ENCODE measurements at regions not wholly inside any gene's neighbourhood (a gene's known extent, or its start where the extent isn't known, plus 50 kb on each side); places are given as distances from the start of the nearest gene placed in this dataset.
"Not testable (repeated sequence)": the region's sequence is repeated elsewhere in the genome, so short reads cannot be mapped to it uniquely, and the experiment has no call there.

DNA sequence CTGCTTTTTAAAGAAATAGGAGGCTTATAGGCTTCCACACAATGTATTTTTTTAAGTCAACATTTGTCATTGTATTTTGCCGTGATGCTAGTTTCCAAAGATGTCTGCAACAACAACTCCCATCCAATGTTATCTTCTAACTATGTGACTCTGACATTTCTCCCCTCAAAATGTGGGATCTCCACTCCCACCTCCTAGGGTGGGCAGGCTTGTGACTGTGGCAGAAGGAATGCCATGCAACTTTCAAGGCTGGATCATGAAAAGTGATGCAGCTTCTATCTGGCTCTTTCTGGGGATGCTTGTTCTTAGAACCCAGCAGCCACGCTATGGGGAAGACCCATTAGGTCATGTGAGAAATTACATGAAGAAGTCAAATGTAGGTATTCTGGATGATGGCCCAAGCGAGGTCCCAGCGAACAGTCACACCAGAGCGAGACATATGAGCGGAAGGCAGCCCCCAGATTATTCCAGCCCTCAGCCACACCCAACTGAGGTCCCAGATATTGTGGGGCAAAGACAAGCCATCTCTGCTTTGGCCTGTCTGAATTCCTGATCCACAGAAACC is 124.3 kb downstream of the BDH1 start:
- no peak for DNase-seq

DNA sequence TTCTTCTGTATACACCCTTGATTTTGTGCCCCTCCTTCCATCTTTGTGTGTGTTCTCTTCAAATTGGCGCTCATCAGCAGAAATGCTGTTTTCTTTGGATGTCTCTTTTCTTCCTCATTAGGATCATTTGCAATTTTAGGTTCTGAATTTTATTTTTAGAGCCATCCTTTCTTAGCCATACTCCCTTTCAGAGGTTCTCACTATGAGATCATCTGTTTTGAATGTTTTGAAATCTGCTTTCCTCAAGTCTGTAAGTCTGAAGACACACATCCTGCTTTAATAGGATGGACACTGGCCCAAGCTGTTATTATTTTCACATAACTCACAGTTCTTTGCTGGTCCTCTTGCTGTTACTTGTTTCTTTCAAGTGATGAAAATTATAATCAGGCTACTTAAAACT is 124.8 kb downstream of the BDH1 start:
- no peak for DNase-seq

DNA sequence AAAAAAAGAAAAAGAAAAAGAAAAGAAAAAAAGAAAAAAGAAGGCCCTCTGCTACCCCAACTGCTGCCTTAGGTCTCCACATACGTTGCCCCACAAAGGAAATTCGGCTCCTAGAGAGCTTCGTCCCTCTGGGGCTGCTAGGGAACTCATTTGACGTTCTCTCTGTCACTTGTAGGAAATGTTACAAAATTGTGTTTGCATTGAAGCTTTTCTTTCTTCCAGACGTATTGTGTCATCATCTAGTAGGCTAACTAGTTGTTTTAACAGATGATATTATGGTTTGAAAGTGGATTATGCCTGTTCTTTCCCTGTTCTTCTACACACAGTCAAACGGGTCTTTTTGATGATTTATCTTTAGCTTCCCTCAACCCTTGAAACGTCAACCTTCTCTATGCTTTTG is 125.3 kb downstream of the BDH1 start:
- no peak for DNase-seq

DNA sequence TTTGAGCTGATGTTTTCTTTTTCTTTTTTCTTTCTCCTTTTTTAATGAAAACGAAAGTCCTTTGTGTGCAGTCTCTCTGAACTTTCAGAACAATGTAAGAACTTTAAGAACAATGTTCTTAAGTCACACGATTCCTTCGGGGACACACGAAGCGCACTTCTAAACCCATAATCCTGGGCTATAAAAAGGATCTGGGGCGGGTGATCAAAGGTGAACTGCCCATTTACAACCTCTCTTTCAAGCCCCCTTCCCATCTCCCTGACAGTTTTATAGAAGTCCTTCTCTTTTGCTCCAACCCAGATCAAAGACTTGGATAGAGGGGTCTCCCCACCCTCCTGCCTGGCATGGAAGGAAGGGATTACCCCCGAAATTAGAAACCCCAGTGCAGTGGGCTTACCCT is 126.8 kb downstream of the BDH1 start:
- DNase-seq: no peak

DNA sequence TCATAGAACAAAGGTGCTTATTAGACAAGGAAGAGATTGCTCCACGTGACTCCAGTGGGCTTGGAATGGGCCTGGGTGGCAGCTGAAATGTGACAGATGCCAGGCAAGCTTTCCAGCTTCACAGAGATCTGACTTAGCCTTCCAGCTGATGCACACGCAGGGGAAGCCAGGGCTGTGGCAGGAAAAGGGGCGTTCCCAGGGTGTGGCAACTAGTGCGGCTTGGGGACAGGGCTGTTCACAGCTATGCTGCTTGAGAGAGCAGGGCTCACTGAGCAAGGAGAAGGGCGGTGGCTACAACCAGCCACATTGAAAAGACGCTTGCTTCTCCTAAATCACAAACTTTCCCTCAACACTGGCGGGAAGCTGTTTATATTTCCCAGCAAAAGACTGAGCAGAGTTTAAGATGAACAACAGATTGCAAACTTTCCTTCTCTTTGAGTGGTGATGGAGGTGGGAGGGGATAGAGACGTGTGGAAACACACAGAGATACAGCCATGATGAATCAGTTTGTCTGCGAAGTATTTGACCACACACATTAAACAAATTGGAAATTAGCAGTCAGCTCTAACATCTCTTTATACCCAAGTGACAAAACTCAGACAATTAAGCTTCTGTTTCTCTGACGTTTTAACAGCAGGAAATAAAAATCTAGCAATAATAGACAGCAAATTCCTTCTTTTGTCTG is 127.5 kb downstream of the BDH1 start:
- no peak for DNase-seq

DNA sequence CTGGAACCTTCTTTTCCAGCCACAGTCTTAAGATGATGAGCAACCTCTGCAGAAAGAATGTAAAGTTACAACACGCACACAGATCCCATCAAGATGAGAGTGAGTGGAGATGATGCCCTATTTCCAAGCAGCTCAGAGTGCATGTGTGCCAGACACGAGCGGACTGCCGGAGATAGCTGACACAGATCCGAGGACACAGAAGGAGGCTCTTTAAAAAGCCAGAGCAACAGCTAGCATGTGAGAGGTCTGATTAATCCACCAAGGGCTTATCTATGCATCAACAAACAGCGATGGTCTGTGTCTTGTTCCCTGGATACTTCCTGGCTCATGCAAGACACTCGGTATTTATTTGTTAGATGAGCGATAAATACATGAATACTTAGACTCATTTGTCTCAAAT is 128.6 kb upstream of the DLG1 start:
- DNase-seq: no peak

DNA sequence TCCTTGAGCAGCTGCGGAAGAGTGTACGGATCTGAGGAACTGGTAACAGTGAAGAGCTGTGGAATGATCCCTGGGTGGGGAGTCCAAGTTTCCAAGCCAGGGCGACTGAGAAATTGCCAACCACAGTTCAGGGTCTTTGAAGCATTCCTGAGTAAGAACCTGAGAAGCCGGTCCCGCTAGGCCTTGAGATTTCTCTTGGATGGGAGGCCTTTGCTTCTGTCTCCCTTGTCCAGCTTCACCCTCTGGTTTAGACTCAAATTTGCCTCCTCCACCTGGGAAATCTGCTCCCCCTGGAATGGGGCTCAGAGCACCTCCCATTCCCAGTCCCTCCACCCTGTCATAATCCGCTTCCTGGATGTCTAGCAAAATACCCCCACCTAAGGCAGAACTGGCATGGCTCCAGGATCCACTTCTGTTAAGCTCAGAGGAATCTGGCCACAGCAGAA is 127.7 kb upstream of the DLG1 start:
- no peak for DNase-seq

DNA sequence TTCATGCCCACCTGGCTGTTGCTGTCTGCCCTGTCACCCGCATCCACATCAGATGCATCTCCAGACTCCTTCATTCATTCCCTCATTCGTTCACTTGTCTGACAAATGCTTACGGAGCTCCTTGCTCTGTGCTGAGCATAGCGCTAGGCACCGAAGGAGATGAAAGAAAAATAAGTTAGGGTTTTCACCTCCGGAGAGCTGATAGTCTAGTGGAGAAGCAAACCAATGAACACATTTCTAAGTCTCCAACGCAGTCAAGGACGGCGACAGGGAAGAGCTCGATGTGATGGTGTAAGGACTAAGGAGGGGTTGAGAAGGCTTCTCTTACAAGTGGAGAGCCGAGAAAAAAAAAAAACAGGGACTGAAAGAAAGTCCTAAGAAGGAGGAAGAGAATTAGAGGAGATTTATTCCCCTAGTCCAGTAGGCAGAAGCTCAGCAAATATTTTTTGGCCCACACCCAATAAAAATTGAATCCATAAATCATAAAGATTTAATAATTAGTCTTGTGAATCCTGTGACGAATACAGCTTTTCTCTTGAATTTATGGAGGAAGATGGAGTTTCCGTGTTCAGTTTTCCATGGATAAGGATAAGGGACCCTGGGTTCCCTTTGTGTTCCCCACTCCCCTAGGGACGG is 127.2 kb upstream of the DLG1 start:
- DNase-seq: no peak

DNA sequence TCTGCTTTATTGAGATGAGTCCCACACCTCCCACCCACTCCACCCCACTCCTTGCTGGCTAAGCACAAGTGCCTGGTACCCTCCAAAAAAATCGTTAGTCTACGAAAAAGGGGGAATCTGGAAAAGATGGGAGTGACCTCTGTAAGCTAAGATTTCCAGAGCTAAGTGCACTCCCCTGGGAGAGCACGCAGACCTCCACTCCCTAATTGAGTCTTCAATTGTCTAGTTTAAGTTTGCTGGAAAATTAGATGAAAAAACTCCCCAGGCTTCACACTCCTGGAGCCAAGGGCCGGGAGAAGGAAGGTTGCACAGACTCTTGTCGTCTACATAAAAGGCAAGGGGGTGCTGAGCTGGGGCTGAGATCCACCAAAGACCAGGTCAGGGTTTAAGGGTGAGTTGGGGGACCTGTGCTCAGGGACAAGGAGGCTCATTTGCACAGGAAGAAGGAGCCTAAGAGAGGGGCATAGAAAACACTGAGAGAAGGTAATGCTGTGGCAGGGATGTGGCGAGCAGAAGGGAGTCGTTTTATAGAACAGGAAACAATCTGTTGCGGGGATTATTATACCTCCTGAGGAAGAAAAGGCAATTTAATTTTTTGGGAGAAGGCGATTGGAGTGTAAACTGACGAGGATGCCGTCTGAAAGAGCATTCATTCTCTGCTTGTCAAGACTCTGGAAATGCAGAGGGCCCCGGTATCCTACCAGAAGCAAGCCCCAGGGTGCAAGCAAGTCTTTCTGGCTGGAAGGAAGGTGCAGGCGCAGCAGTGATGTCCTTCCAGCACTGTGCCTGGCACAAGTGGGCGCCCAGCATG is 126.5 kb upstream of the DLG1 start:
- no peak for DNase-seq

DNA sequence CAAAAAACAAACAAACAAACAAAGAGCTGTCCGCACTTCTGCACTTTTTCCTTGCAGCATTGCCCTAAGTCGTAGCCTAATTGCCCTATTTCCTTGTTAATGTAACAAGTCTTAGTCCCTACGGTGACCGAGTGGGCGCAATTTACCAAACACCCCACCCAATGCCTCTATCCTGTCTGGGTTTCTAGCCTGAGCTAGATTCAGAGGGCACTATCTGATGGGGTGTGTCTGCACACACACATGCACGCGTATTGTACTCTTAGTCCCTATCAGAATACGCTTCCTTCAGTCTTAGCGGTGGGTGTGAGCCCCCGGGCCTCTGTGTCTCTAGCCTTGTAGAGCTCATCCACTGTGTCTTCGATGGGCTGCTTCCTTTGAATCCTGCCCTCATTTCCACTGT is 125.9 kb upstream of the DLG1 start:
- no peak for DNase-seq

DNA sequence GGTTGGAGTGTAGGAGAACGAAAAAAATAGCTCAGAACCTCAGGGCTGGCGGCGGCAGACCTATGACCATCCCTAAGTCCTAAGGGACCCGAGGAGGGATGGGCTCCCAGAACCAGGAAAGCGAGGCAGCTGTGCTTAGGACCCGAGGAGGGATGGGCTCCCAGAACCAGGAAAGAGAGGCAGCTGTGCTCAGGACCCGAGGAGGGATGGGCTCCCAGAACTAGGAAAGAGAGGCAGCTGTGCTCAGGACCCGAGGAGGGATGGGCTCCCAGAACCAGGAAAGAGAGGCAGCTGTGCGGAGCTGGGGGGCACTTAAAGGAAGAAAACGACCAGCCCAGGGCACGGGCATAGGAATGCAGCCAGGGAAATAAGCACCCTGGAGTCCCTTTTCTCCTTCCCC is 125.0 kb upstream of the DLG1 start:
- no peak for DNase-seq

DNA sequence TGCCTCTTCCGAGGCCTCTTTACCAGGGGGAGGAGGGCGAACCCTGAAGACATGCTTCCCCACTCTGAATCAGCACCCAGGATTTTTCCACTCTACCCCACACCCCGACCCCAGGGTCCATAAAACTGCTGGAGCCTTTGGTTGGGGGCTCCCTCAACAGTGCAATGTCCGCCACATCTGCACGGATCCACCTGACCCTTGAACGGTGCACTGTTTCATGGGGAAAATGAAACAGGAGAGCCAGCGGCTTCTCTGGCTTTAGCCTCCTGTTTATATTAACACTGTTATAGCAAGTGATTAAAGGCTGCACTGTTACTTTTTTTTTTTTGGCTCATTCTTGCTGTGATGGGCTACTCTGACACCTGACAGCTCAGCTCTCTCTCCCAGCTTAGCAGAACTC is 124.1 kb upstream of the DLG1 start:
- DNase-seq: no peak

DNA sequence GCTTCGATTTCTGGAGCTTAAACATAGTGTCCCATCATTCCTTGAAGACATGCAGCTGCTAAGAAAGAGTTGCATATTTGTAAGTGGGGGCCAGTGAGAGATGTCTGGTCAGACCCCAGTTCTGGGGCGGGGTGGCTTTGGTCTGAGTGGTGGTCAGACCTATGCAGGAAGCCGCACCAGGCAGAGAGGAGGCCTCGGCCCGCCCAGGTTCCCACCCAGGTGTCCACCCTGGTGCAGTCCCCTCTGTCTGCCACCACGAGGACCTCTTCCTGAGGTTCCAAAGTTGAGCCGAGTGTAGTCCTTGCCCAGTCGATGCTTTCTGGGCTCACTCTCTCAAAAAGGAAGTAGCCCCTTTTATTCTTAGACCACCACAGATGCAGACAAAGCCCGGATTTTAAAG is 122.6 kb upstream of the DLG1 start:
- no peak for DNase-seq

DNA sequence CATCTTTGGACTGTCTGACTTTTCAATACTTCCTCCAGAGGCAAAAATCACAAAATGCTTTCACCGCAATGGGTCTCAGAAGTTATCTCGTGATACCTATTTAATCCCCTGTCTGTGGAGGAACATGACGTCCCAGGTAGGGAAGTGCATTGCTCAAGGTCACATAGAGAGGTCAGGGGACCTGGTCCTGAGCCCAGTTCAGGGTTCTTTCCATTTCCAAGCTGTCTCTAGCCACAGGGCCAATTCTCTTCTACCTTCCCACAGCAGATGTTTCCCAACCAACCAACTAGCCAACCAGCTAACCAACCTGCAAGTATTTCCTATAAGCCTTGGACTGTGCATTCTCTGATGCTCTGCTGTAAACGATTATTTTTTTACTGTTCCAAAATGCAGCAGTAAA is 122.2 kb upstream of the DLG1 start:
- no peak for DNase-seq

DNA sequence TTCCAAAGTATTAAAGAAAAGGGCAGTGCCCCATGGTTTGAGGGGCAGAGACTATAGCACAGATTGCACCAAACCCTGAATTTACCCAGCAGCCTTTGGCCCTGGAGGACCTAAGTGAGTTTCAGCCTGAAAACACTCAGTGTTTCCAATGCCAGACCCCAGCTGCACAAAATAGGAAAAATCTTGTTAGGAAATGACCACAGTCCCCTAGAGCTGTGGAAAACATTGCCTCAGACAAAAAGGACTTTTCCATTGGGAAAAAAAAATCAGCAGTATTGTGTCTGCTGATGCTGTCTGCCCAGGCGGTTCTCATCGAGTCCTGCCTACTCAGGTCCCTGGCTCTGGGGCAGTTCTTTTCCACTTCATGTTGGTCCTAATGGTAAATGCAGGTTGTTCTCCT is 121.7 kb upstream of the DLG1 start:
- DNase-seq: no peak

DNA sequence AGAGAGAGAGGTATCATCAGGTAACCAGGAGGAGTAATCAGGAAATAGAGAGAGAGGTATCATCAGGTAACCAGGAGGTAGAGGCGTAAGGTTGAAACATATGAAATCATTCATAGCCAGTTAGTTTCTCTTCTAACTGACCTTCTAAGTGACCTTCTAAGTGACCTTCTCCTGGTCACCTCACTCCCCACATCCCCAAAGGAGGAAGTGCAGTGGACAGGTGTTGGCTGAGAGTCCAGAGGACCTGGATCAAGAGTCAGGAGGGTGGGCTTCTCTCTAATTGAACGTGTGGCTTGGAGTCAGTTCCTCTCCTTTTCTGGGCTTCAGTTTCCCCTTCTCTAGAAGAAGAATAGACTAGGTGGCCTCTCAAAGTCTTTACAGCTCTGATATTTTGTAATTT is 121.3 kb upstream of the DLG1 start:
- no peak for DNase-seq

DNA sequence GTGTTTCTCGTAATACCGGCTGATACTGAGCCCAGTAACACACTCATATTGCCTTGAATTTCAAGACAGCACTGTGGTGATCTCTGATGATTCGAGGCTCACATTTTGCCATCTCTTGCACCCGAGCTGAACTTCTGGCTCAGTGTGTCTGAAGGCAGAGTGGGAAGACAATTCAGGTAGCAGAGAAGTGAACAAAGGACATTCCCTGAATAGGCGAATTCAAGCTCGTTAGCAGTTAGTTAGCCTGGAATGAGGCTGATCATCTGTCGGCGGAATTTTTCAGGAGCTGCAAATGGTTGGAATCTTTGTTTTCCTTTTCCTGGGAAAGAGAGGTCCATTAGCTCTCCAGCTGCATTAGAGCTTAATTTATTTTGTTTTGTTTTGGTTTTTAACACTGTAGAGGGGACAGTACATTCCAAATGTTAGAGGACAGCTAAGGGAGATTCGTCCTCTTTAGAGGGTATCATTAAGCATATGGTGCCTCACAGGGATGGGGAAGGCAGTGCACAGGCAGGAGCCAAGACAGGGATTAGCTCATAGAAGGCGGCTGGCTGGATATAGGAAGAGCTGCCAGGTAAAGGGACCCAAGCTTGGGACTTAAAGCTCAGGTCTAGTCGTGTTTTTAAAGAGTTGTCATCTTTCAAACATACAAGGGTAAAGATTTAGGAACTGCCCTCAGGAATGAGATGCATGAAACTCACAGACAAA is 119.7 kb upstream of the DLG1 start:
- DNase-seq: no peak

DNA sequence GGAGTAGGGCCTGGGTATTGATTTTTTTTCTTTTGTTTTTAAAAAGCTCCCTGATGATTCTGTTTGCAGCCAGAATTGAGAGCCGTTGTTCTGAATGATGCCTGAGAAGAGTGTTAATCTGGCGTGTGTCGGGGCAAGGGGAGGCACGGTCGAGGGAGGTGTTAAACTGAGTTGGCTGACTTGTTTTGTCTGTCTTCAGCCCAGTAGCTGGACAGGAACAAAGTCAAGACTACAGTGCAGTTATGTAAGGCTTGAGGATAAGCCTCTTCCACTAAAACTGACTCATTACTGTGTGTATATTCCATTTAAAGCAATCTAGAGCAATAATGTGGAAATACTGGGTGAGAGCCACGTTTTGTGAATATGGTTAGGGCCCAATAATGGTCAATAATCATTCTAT is 119.0 kb upstream of the DLG1 start:
- no peak for DNase-seq

DNA sequence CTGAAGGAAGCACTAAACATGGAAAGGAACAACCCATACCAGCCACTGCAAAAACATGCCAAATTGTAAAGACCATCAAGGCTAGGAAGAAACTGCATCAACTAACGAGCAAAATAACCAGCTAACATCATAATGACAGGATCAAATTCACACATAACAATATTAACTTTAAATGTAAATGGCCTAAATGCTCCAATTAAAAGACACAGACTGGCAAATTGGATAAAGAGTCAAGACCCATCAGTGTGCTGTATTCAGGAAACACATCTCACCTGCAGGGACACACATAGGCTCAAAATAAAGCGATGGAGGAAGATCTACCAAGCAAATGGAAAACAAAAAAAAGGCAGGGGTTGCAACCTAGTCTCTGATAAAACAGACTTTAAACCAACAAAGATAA is 113.5 kb upstream of the DLG1 start:
- DNase-seq: not testable (repeated sequence)

DNA sequence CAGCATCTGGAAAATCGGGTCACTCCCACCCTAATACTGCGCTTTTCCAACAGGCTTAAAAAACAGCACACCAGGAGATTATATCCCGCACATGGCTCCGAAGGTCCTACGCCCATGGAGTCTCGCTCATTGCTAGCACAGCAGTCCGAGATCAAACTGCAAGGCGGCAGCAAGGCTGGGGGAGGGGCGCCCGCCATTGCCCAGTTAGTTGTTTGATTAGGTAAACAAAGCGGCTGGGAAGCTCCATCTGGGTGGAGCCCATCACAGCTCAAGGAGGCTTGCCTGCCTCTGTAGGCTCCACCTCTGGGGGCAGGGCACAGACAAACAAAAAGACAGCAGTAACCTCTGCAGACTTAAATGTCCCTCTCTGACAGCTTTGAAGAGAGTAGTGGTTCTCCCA is 111.8 kb upstream of the DLG1 start:
- DNase-seq: not testable (repeated sequence)

DNA sequence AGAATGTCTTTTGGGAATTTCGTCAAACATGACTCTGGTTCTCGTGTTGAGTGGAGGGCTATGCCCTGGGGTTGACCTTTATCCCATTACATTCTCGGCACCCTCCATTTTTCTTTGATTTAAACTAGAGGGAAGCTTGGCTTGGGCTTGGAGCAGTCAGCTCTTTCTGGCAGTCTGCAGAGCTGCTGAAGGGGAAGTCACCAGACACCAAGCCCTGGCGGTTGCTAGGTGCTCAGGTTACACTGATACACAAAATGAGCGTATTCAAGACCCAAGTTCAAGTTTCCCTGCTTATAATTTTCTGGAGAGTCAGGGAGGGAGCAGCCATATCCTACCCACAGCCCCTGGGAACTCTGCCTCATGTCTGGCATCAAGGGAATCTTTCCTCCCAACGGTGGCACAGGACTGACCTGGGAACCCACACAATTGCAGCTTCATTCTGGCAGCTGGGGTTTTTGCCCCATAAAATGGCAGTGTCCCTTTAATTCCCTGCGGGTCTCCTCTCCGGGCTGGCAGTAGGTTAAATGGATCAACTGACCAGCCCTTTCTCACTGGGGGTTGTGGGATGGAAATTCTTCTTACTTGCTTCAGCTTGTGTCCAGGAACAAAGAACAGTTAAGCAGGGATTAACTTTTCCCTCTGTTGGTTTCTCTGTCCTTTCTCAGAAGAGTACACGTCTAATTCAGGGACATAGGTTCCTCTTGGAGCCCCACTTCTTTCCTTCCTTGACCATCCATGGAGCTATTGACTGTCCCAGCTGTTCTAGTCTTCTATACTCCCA is 110.0 kb upstream of the DLG1 start:
- no peak for DNase-seq
